ENCODE measurements at regions not wholly inside any gene's neighbourhood (a gene's known extent, or its start where the extent isn't known, plus 50 kb on each side); places are given as distances from the start of the nearest gene placed in this dataset.

- DNase-seq (ENCODE audit: low spot score) = no peak
Observed at GRCh38 chr14:104319491-104320241, 181.3 kb downstream of the KIF26A start.

- no peak for DNase-seq (ENCODE audit: low spot score)
Observed at GRCh38 chr14:104320611-104321086, 182.3 kb downstream of the KIF26A start.

- DNase-seq (ENCODE audit: low spot score) = no peak
Observed at GRCh38 chr14:104321088-104321801, 182.9 kb downstream of the KIF26A start.

GRCh38 chr14:104321802-104322130, 183.4 kb downstream of the KIF26A start:
- no peak for DNase-seq (ENCODE audit: low spot score)

- DNase-seq (ENCODE audit: low spot score) = no peak
Observed at GRCh38 chr14:104322531-104323366, 184.4 kb downstream of the KIF26A start.

- no peak for DNase-seq (ENCODE audit: low spot score)
Observed at GRCh38 chr14:104323551-104324175, 185.3 kb downstream of the KIF26A start.

- DNase-seq (ENCODE audit: low spot score) = no peak
Observed at GRCh38 chr14:104326848-104327247, 188.5 kb downstream of the KIF26A start.

GRCh38 chr14:104328607-104329006, 190.2 kb downstream of the KIF26A start:
- no peak for DNase-seq (ENCODE audit: low spot score)

- no peak for DNase-seq (ENCODE audit: low spot score)
Observed at GRCh38 chr14:104329793-104330192, 191.4 kb downstream of the KIF26A start.

GRCh38 chr14:104331871-104332605, 193.7 kb downstream of the KIF26A start:
- no peak for DNase-seq (ENCODE audit: low spot score)

- no peak for DNase-seq (ENCODE audit: low spot score)
Observed at GRCh38 chr14:104332634-104333270, 194.4 kb downstream of the KIF26A start.

GRCh38 chr14:104333646-104334423, 195.4 kb downstream of the KIF26A start:
- no peak for DNase-seq (ENCODE audit: low spot score)

- DNase-seq (ENCODE audit: low spot score) = no peak
Observed at GRCh38 chr14:104334424-104335161, 196.2 kb downstream of the KIF26A start.

- DNase-seq (ENCODE audit: low spot score) = no peak
Observed at GRCh38 chr14:104335176-104335575, 196.8 kb downstream of the KIF26A start.

GRCh38 chr14:104335611-104336010, 197.2 kb downstream of the KIF26A start:
- DNase-seq (ENCODE audit: low spot score) = no peak

- DNase-seq (ENCODE audit: low spot score) = no peak
Observed at GRCh38 chr14:104337351-104337750, 199.0 kb downstream of the KIF26A start.

- no peak for DNase-seq (ENCODE audit: low spot score)
Observed at GRCh38 chr14:104339361-104339760, 201.0 kb downstream of the KIF26A start.

- DNase-seq (ENCODE audit: low spot score) = no peak
Observed at GRCh38 chr14:104339829-104340228, 201.4 kb downstream of the KIF26A start.

Measured in CD4-positive, alpha-beta T cell treated with Interleukin-6 at 100 ng/mL for 8 hours (primary cell).